Epithelial cell of proximal tubule (primary cell): ENCODE measurements at regions not wholly inside any gene's neighbourhood (a gene's known extent, or its start where the extent isn't known, plus 50 kb on each side); places are given as distances from the start of the nearest gene placed in this dataset.

ENCODE experiments used
- DNase-seq: peaks from one replicate; pipeline ENCODE4 v3.0.0-alpha.2; 2011; ENCODE audit warnings: low read depth
- H3K4me3 ChIP-seq: 2 replicates; pipeline ENCODE4 v1.5.1; 2011; ENCODE audit warnings: low read depth, mild to moderate bottlenecking, low read length
- CTCF ChIP-seq: conservative IDR thresholded peaks from 2 replicates; pipeline ENCODE4 v1.5.1; 2012; ENCODE audit warnings: low read depth, mild to moderate bottlenecking, low read length

GRCh38 chr5:166936351-166936750, 1355.1 kb upstream of the WWC1 start:
- no peak overlapping the region for H3K4me3 ChIP-seq

GRCh38 chr5:166938071-166938470, 1353.4 kb upstream of the WWC1 start:
- no peak overlapping the region for H3K4me3 ChIP-seq
- TF ChIP-seq CTCF, result no peak

More at GRCh38 chr5:166936351-166936750, 1355.1 kb upstream of the WWC1 start:
- no peak for DNase-seq
- no peak for TF ChIP-seq CTCF

GRCh38 chr5:166942948-166943347, 1348.5 kb upstream of the WWC1 start:
- TF ChIP-seq CTCF, result no peak
- DNase-seq, result no peak

More at GRCh38 chr5:166938071-166938470, 1353.4 kb upstream of the WWC1 start:
- DNase-seq, result no peak

GRCh38 chr5:166947045-166947444, 1344.4 kb upstream of the WWC1 start:
- no peak for DNase-seq

More at GRCh38 chr5:166942948-166943347, 1348.5 kb upstream of the WWC1 start:
- H3K4me3 ChIP-seq, result no peak overlapping the region

GRCh38 chr5:166948679-166949078, 1342.8 kb upstream of the WWC1 start:
- no peak for DNase-seq
- H3K4me3 ChIP-seq, result no peak overlapping the region
- TF ChIP-seq CTCF, result no peak

More at GRCh38 chr5:166947045-166947444, 1344.4 kb upstream of the WWC1 start:
- TF ChIP-seq CTCF, result no peak
- H3K4me3 ChIP-seq, result no peak overlapping the region

- DNase-seq, result no peak
- TF ChIP-seq CTCF, result no peak
- no peak overlapping the region for H3K4me3 ChIP-seq
Measured at GRCh38 chr5:166952048-166952447, 1339.4 kb upstream of the WWC1 start.

- no peak for DNase-seq
- TF ChIP-seq CTCF, result no peak
- no peak overlapping the region for H3K4me3 ChIP-seq
Measured at GRCh38 chr5:166957782-166958181, 1333.7 kb upstream of the WWC1 start.
